GM12801 (cell line): ENCODE measurements at regions not wholly inside any gene's neighbourhood (a gene's known extent, or its start where the extent isn't known, plus 50 kb on each side); places are given as distances from the start of the nearest gene placed in this dataset.

Source experiments
- TF ChIP-seq, protein P1 (sequence below): IDR thresholded peaks from one replicate; pipeline ENCODE4 v1.5.1; 2011; ENCODE audit warnings: control low read depth; ENCODE audit not compliant: insufficient read length; ENCODE audit errors: extremely low read depth

DNA sequence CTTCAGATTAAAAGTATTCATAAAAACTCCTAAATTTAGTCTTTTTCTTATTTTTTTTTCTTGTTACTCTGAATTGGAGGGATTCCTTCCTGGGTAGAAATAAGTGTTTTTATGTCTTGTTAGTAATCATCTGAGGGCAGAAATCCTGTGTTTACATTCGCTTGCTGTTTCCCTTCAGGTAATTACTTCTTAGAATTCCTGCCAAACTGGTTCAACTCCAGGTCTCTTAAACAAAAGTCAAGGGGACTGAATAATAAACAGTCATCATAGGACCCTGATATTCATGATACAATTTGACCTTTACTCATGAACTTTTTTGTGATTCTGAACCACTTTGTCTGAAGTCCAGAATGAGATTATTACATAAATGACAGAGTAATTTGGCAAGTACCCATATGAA, 843.9 kb downstream of the FLRT2 start:
- TF ChIP-seq, protein P1, sequence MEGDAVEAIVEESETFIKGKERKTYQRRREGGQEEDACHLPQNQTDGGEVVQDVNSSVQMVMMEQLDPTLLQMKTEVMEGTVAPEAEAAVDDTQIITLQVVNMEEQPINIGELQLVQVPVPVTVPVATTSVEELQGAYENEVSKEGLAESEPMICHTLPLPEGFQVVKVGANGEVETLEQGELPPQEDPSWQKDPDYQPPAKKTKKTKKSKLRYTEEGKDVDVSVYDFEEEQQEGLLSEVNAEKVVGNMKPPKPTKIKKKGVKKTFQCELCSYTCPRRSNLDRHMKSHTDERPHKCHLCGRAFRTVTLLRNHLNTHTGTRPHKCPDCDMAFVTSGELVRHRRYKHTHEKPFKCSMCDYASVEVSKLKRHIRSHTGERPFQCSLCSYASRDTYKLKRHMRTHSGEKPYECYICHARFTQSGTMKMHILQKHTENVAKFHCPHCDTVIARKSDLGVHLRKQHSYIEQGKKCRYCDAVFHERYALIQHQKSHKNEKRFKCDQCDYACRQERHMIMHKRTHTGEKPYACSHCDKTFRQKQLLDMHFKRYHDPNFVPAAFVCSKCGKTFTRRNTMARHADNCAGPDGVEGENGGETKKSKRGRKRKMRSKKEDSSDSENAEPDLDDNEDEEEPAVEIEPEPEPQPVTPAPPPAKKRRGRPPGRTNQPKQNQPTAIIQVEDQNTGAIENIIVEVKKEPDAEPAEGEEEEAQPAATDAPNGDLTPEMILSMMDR = no peak

DNA sequence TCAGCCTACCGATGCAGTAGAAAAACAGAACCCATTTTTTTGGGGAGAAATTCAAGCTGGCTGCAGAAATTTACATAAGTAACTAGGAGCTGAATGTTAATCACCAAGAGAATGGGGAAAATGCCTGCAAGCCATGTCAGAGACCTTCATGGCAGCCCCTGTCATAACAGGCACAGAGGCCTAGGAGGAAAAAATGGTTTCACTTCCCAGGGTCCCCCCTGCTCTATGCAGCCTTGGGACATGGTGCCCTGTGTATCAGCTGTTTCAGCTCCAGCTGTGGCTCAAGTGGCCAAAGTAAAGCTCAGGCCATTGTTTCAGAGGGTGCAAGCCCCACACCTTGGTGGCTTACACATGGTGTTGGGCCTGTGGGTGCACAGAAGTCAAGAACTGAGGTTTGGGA, 842.5 kb downstream of the FLRT2 start:
- TF ChIP-seq, protein P1 = no peak

DNA sequence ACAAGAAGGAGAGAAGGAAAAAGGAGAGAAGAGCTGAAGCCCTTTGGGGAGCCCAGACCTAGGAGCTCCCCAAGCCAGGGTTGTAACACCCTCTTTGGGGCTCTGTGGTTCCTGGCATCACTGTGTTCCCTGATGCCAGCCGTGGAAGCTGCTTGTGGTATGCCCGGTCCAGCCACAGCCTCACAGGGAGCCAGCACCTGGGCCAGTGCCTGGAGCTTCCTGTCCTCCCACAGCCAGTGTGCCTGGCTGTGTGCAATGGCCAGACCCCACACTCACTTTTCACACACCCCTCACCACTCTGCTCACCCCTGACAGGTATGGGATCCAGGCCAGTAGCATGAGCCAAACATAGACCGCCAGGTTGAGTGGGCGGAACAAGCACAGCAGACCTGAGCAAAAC, 834.7 kb downstream of the FLRT2 start:
- TF ChIP-seq, protein P1 = no peak

DNA sequence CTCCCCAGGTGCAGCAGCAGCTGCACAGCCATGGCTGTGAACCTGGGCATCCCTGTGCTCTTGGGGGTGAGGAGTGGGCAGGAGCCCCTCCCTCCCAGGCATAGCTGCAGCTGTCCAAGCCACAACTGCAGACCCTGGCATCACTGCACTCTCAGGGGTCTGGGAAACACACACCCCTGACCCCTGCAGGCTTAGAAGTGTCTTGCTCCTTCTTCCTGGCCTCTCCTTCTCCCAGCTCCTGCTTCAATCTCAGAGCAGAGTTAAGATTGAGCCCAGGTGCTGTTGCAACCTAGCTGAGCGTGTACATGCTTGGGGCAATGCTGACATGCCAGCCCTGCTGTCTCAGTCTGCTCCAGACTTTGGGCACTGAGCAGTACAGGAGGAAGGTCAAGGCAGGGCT, 833.6 kb downstream of the FLRT2 start:
- TF ChIP-seq, protein P1 = no peak

DNA sequence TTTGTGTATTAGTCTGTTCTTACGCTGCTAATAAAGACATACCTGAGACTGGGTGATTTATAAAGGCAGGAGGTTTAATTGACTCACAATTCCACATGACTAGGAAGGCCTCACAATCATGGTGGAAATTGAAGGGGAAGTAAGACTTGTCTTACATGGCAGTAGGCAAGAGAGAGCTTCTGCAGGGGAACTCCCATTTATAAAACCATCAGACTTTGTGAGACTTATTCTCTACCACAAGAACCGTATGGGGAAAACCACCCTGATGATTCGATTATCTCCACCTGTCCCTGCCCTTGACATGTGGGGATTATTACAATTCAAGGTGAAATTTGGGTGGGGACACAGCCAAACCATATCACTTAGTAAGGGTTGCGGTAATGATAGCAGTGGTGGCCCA, 833.1 kb downstream of the FLRT2 start:
- TF ChIP-seq, protein P1 = no peak

DNA sequence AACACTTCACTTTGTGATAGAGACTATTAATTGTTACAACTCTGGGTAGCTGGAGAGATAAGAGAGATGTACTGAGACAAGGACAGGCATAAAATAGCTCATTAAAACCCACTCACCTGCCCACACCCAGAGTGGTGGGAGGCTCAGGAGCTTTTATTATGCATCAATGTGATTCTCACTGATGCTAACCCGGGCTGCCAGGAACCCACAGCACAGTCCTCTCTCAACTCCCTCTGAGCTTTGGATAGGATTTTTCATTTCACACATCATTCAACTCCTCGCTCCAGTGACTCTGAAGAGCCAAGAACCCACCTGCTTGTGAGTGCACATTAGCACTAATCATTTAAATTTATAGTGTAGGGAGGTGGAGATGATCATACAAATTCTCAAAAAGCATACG, 827.9 kb downstream of the FLRT2 start:
- TF ChIP-seq, protein P1 = no peak

DNA sequence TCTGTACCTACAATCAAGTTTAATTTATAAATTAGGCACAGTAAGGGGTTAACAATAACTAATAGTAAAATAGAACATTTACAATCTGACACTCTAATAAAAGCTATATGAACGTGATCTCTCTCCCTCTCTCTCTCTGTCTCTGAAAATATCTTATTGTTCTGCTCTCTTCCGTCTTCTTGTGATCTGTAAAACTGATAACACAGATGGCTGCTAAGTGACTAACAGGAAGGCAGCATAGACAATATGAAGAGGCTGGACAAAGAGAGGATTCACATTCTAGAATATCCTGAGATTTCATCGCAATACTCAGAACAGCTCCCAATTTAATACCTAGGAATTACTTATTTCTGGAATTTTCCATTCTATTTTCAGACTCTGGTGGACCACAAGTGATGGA, 827.2 kb downstream of the FLRT2 start:
- TF ChIP-seq, protein P1 = no peak

DNA sequence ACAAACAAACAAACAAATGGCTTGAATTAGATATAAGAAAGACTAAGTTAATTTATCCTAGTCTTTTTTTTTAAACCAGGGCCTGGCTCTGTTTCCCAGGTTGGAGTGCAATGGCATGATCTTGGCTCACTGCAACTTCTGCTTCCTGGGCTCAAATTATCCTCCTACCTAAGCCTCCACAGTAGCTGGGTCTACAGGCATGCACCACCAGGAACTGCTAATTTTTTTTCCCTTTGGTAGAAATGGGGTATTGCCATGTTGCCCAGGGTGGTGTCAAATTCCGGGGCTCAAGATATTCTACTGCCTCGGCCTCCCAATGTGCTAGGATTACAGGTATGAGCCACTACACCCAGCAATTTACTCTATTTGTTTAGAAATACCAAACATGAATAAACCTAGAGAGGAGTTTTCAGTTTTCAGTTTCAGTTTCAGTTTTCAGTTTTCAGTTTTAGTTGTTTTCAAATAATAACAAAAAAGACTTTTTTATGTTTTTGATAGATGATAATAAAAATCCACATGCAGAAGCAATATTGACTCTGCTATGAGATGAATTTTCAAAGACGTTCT, 817.0 kb downstream of the FLRT2 start:
- TF ChIP-seq, protein P1 = no peak
